ENCODE measurements at regions not wholly inside any gene's neighbourhood (a gene's known extent, or its start where the extent isn't known, plus 50 kb on each side); places are given as distances from the start of the nearest gene placed in this dataset.

- ATAC-seq (no peak), DNase-seq (no peak), FAIRE-seq (no peak)
- intact Hi-C loops (cut with DNase I), result no loop called here
- Histone ChIP-seq H3K36me3 (no peaks in the 10 kb centered on the region), H3K9me3 (no peaks in the 10 kb centered on the region), H3K4me1 (no peaks in the 10 kb centered on the region), H3K27ac (no peak overlapping the region), H3K4me3 (no peak overlapping the region), H3K27me3 (no peaks in the 10 kb centered on the region)
- WGBS, 2 donors, result 40 to 49% methylated on average over 1 of the region's 1 CpG
- no peak for TF ChIP-seq CTCF (IDR thresholded peaks at IDR 0.05)
These were observed 1461.9 kb downstream of the MAT2B start for GRCh38 chr5:164967354-164967753.

GRCh38 chr5:164972973-164973372 lies 1467.6 kb downstream of the MAT2B start:
- no peak for FAIRE-seq
- Histone ChIP-seq H3K4me1 (no peaks in the 10 kb centered on the region), H3K27ac (no peak overlapping the region), H3K9me3 (no peaks in the 10 kb centered on the region), H3K27me3 (no peaks in the 10 kb centered on the region), H3K36me3 (no peaks in the 10 kb centered on the region), H3K4me3 (no peak overlapping the region)
- TF ChIP-seq CTCF (IDR thresholded peaks at IDR 0.05), result no peak
- ATAC-seq, result no peak
- DNase-seq, result no peak
- 18 to 32% methylated on average over 1 of the region's 1 CpG for WGBS, 2 donors
- intact Hi-C loops (cut with DNase I), result no loop called here

- 21 to 27% methylated on average over 2 of the region's 2 CpGs for WGBS, 2 donors
- intact Hi-C loops (cut with DNase I), result no loop called here
- no peak for FAIRE-seq
These were observed 1470.6 kb downstream of the MAT2B start for GRCh38 chr5:164975986-164976385.

GRCh38 chr5:164980480-164980879 lies 1475.1 kb downstream of the MAT2B start:
- no peak for ATAC-seq
- Histone ChIP-seq H3K36me3 (no peaks in the 10 kb centered on the region), H3K4me3 (no peak overlapping the region), H3K27ac (no peak overlapping the region), H3K9me3 (no peaks in the 10 kb centered on the region), H3K4me1 (no peaks in the 10 kb centered on the region), H3K27me3 (no peaks in the 10 kb centered on the region)
- TF ChIP-seq CTCF (IDR thresholded peaks at IDR 0.05), result no peak
- DNase-seq, result no peak
- 56 to 69% methylated on average over 2 of the region's 2 CpGs for WGBS, 2 donors
- intact Hi-C loops (cut with DNase I), result no loop called here
- peak; percentile 23 for FAIRE-seq

More at GRCh38 chr5:164975986-164976385, 1470.6 kb downstream of the MAT2B start:
- TF ChIP-seq CTCF (IDR thresholded peaks at IDR 0.05), result no peak
- Histone ChIP-seq H3K27ac (no peak overlapping the region), H3K9me3 (no peaks in the 10 kb centered on the region), H3K4me1 (no peaks in the 10 kb centered on the region), H3K27me3 (no peaks in the 10 kb centered on the region), H3K4me3 (no peak overlapping the region), H3K36me3 (no peaks in the 10 kb centered on the region)
- DNase-seq (no peak), ATAC-seq (no peak)

- H3K27me3 ChIP-seq, result no peaks in the 10 kb centered on the region
- no peaks in the 10 kb centered on the region for H3K9me3 ChIP-seq
- no peaks in the 10 kb centered on the region for H3K4me1 ChIP-seq
- FAIRE-seq (no peak), ATAC-seq (peak in 2 of 4 donors; percentile 42 to 56), DNase-seq (no peak)
- H3K36me3 ChIP-seq, result no peaks in the 10 kb centered on the region
- H3K4me3 ChIP-seq, result no peak overlapping the region
- no peak overlapping the region for H3K27ac ChIP-seq
- TF ChIP-seq CTCF (IDR thresholded peaks at IDR 0.05), result no peak
- intact Hi-C loops (cut with DNase I), result no loop called here
These were observed 1492.7 kb downstream of the MAT2B start for GRCh38 chr5:164998142-164998541.

Data from pancreas (tissue), 10 donors.